GM12873 (cell line): ENCODE measurements at regions not wholly inside any gene's neighbourhood (a gene's known extent, or its start where the extent isn't known, plus 50 kb on each side); places are given as distances from the start of the nearest gene placed in this dataset.

Source experiments
- CTCF ChIP-seq: IDR thresholded peaks from 2 replicates; pipeline ENCODE4 v1.5.1; 2012; ENCODE audit warnings: low read depth, mild to moderate bottlenecking, moderate library complexity, low read length, control low read depth; ENCODE audit not compliant: insufficient read depth; ENCODE audit errors: missing control alignments

DNA sequence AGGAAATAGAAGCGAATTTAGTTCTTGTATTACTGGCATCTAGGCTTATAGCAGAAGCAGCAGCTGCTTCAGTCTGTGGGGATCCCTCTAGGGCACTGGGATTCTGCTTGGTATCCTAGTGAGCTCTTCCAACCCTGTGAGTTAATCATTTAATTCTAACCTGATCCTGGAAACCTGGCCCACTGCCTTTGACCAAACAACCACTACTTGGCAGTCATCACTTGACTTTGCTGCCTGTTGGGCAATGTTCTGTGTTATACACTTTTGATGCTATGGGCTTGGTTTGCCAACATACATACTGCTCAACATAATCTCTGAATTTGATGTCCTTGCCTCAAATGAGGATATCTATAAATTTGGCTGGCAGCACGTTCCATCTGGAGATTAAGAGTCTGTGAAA, 813.4 kb downstream of the ANKRD7 start:
- TF ChIP-seq CTCF, result no peak

GRCh38 chr7:119046068-119046467, 821.6 kb downstream of the ANKRD7 start:
- no peak for TF ChIP-seq CTCF

DNA sequence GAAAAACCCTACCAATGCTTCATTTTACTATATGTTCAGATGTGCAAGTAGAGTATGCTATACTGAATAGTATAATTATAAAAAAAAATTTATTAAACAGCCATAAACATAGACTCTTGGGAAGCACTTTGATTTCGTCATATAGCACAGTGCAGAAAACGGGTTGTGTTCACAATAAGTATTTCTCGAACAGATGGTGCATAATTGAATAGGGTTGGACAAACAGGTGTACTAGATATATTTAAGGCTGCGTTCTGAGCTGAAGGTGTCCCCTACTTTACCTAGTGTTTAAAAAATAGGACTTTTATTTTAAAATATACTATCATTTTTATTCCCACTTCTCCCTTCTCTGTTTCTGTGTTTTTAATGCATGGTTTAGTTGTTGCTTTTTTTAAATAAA, 841.5 kb downstream of the ANKRD7 start:
- no peak for TF ChIP-seq CTCF

DNA sequence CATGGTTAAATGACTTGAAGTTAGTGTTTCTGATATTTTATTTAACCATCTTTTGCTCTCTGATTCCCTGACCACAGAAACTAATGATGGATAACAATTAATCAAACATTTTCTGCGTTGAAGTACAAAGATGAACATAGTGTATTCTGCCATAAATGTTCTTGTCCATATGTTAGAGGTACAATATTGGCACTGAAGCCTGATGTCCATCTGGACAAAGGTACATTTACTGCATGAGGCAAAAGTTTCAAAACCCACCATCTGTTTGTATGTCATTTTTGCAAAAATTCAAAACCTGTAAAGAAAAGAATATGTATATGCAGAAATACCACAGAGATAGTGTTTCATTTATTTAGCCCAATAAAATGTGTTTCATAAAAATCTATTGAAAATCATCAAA, 861.5 kb downstream of the ANKRD7 start:
- TF ChIP-seq CTCF, result no peak

- no peak for TF ChIP-seq CTCF
Measured at GRCh38 chr7:119090851-119091250, 866.3 kb downstream of the ANKRD7 start.

DNA sequence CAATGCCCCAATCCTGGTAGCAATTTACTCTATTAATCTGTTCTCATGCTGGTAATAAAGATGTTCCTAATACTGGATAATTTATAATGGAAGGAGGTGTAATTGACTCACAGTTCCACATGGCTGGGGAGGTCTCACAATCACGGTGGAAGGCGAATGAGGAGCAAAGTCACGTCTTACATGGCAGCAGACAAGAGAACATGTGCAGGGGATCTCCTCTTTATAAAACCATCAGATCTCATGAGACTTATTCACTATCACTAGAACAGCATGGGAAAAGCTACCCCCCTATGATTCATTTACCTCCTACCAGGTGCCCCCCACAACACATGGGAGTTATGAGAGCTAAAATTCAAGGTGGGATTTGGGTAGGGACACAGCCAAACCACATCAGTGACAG, 872.2 kb downstream of the ANKRD7 start:
- no peak for TF ChIP-seq CTCF

GRCh38 chr7:119102291-119102690, 877.8 kb downstream of the ANKRD7 start:
- TF ChIP-seq CTCF, result no peak

- no peak for TF ChIP-seq CTCF
Measured at GRCh38 chr7:119105381-119105780, 880.9 kb downstream of the ANKRD7 start.
